ENCODE measurements at regions not wholly inside any gene's neighbourhood (a gene's known extent, or its start where the extent isn't known, plus 50 kb on each side); places are given as distances from the start of the nearest gene placed in this dataset.

- Histone ChIP-seq H3K9me3 (no peaks in the 10 kb centered on the region), H3K27me3 (no peaks in the 10 kb centered on the region), H3K27ac (no peak overlapping the region), H3K4me3 (no peak overlapping the region), H3K4me1 (no peaks in the 10 kb centered on the region), H3K36me3 (no peaks in the 10 kb centered on the region)
- no peak for DNase-seq
- intact Hi-C loops (cut with DNase I; ENCODE audit: low total_unique reads) = no loop called here
- TF ChIP-seq POLR2A (IDR thresholded peaks at IDR 0.05) = no peak
- no peak for TF ChIP-seq CTCF (IDR thresholded peaks at IDR 0.05 in 4 of 5, conservative IDR thresholded peaks at IDR 0.05 in 1 of 5)
- in situ Hi-C loops (cut with MboI; ENCODE audit: low sequenced_read_pairs in 4 of 4) = no loop called here
- ATAC-seq = no peak
These were observed 164.3 kb upstream of the ARL4C start for GRCh38 chr2:234661175-234661574.

GRCh38 chr2:234655706-234656105 lies 158.8 kb upstream of the ARL4C start:
- ATAC-seq = no peak
- DNase-seq = no peak
- Histone ChIP-seq H3K27ac (no peak overlapping the region), H3K36me3 (no peaks in the 10 kb centered on the region), H3K4me1 (no peaks in the 10 kb centered on the region), H3K27me3 (no peaks in the 10 kb centered on the region), H3K9me3 (no peaks in the 10 kb centered on the region), H3K4me3 (no peak overlapping the region)
- in situ Hi-C loops (cut with MboI; ENCODE audit: low sequenced_read_pairs in 4 of 4) = no loop called here
- intact Hi-C loops (cut with DNase I; ENCODE audit: low total_unique reads) = no loop called here
- TF ChIP-seq CTCF (IDR thresholded peaks at IDR 0.05 in 4 of 5, conservative IDR thresholded peaks at IDR 0.05 in 1 of 5) = no peak
- no peak for TF ChIP-seq POLR2A (IDR thresholded peaks at IDR 0.05)

GRCh38 chr2:234650911-234651310 lies 154.0 kb upstream of the ARL4C start:
- Histone ChIP-seq H3K27ac (no peak overlapping the region), H3K4me1 (no peaks in the 10 kb centered on the region), H3K4me3 (no peak overlapping the region), H3K27me3 (no peaks in the 10 kb centered on the region), H3K36me3 (no peaks in the 10 kb centered on the region), H3K9me3 (no peaks in the 10 kb centered on the region)
- DNase-seq (no peak), ATAC-seq (no peak)
- in situ Hi-C loops (cut with MboI; ENCODE audit: low sequenced_read_pairs in 4 of 4) (no loop called here), intact Hi-C loops (cut with DNase I; ENCODE audit: low total_unique reads) (no loop called here)
- no peak for TF ChIP-seq POLR2A (IDR thresholded peaks at IDR 0.05)
- TF ChIP-seq CTCF (IDR thresholded peaks at IDR 0.05 in 4 of 5, conservative IDR thresholded peaks at IDR 0.05 in 1 of 5) = no peak

GRCh38 chr2:234649951-234650350 lies 153.1 kb upstream of the ARL4C start:
- TF ChIP-seq POLR2A (IDR thresholded peaks at IDR 0.05) = no peak
- TF ChIP-seq CTCF (IDR thresholded peaks at IDR 0.05 in 4 of 5, conservative IDR thresholded peaks at IDR 0.05 in 1 of 5) = no peak
- in situ Hi-C loops (cut with MboI; ENCODE audit: low sequenced_read_pairs in 4 of 4) = no loop called here
- Histone ChIP-seq H3K36me3 (no peaks in the 10 kb centered on the region), H3K4me1 (no peaks in the 10 kb centered on the region), H3K9me3 (no peaks in the 10 kb centered on the region), H3K27me3 (no peaks in the 10 kb centered on the region), H3K4me3 (no peak overlapping the region), H3K27ac (no peak overlapping the region)
- ATAC-seq (no peak), DNase-seq (no peak)
- intact Hi-C loops (cut with DNase I; ENCODE audit: low total_unique reads) = no loop called here

GRCh38 chr2:234643407-234643806 lies 146.5 kb upstream of the ARL4C start:
- Histone ChIP-seq H3K4me3 (no peak overlapping the region), H3K9me3 (no peaks in the 10 kb centered on the region), H3K36me3 (no peaks in the 10 kb centered on the region), H3K27ac (no peak overlapping the region), H3K27me3 (no peaks in the 10 kb centered on the region), H3K4me1 (no peaks in the 10 kb centered on the region)
- ATAC-seq = no peak
- no peak for TF ChIP-seq POLR2A (IDR thresholded peaks at IDR 0.05)
- no peak for TF ChIP-seq CTCF (IDR thresholded peaks at IDR 0.05 in 4 of 5, conservative IDR thresholded peaks at IDR 0.05 in 1 of 5)
- in situ Hi-C loops (cut with MboI; ENCODE audit: low sequenced_read_pairs in 4 of 4) (no loop called here), intact Hi-C loops (cut with DNase I; ENCODE audit: low total_unique reads) (no loop called here)
- DNase-seq = no peak
